Anterior cingulate cortex (tissue), 58 donors: ENCODE measurements at regions not wholly inside any gene's neighbourhood (a gene's known extent, or its start where the extent isn't known, plus 50 kb on each side); places are given as distances from the start of the nearest gene placed in this dataset.
"Not testable (repeated sequence)": the region's sequence is repeated elsewhere in the genome, so short reads cannot be mapped to it uniquely, and the experiment has no call there.

Source experiments
- DNase-seq, 58 donors: peaks; one replicate each; lab custom pipeline; 2025; lab: John Stamatoyannopoulos, UW

- DNase-seq = no peak
Measured at GRCh38 chr3:126292318-126293070, 64.7 kb downstream of the KLF15 start.

- DNase-seq = no peak
Measured at GRCh38 chr3:126291537-126291936, 65.7 kb downstream of the KLF15 start.

- no peak for DNase-seq
Measured at GRCh38 chr3:126291061-126291460, 66.1 kb downstream of the KLF15 start.

GRCh38 chr3:126290325-126290724 is 66.9 kb downstream of the KLF15 start:
- no peak for DNase-seq

- DNase-seq = no peak
Measured at GRCh38 chr3:126289096-126289495, 68.1 kb downstream of the KLF15 start.

- peak in 45 of 58 donors; percentile 19 to 75 (median 48) for DNase-seq
Measured at GRCh38 chr3:126288314-126288713, 68.9 kb downstream of the KLF15 start.

GRCh38 chr3:126287536-126288241 is 69.5 kb downstream of the KLF15 start:
- peak in 57 of 58 donors; percentile 52 to 93 (median 80) for DNase-seq

GRCh38 chr3:126287171-126287535 is 70.1 kb downstream of the KLF15 start:
- no peak for DNase-seq

GRCh38 chr3:126285369-126285768 is 71.8 kb downstream of the KLF15 start:
- no peak for DNase-seq

- no peak for DNase-seq
Measured at GRCh38 chr3:126284258-126284904, 72.8 kb downstream of the KLF15 start.

- not testable (repeated sequence) for DNase-seq
Measured at GRCh38 chr3:126283651-126284050, 73.6 kb downstream of the KLF15 start.

- no peak for DNase-seq
Measured at GRCh38 chr3:126279853-126280252, 77.4 kb downstream of the KLF15 start.

- DNase-seq = peak in 2 of 58 donors; percentile 22 to 63
Measured at GRCh38 chr3:126277629-126278378, 79.4 kb downstream of the KLF15 start.

GRCh38 chr3:126275620-126275904 is 81.6 kb downstream of the KLF15 start:
- DNase-seq = no peak

GRCh38 chr3:126274735-126275619 is 82.2 kb downstream of the KLF15 start:
- no peak for DNase-seq

GRCh38 chr3:126270145-126270811 is 86.9 kb downstream of the KLF15 start:
- DNase-seq = peak in 56 of 58 donors; percentile 32 to 95 (median 77)

- DNase-seq = peak in 1 of 58 donors; percentile 13
Measured at GRCh38 chr3:126269354-126269753, 87.9 kb downstream of the KLF15 start.

GRCh38 chr3:126268866-126269265 is 88.3 kb downstream of the KLF15 start:
- no peak for DNase-seq

GRCh38 chr3:126267976-126268615 is 87.7 kb upstream of the ALDH1L1 start:
- DNase-seq = no peak
